Adrenal gland (tissue), 5 donors: ENCODE measurements at regions not wholly inside any gene's neighbourhood (a gene's known extent, or its start where the extent isn't known, plus 50 kb on each side); places are given as distances from the start of the nearest gene placed in this dataset.

ENCODE experiments used
- CTCF ChIP-seq, 6 experiments: fragments of 450-650 bp in 4 of 6; fragments of 200-600 bp in 2 of 6; sonication (generic) in 1 of 6; IDR thresholded peaks; 1 replicate in 5 of 6; 2 replicates in 1 of 6; pipeline versions ENCODE4 v1.5.1 to v1.8.0; 2016 to 2021; ENCODE audit warnings: antibody characterized with exemption in 6 of 6, mild to moderate bottlenecking in 2 of 6, moderate library complexity in 1 of 6
- POLR2A ChIP-seq, 2 donors: fragments of 450-650 bp; IDR thresholded peaks; one replicate each; pipeline ENCODE4 v1.6.1; 2017; ENCODE audit warnings: antibody characterized with exemption in 2 of 2, mild to moderate bottlenecking in 2 of 2, moderate library complexity in 1 of 2
- donor health status: DM: no; HTN: no; CAD: no.

- TF ChIP-seq CTCF (IDR thresholded peaks at IDR 0.05) (no peak), POLR2A (IDR thresholded peaks at IDR 0.05) (no peak)
Observed at GRCh38 chr9:86577420-86578333, 223.5 kb upstream of the TUT7 start.
